Sigmoid colon (tissue), 6 donors: ENCODE measurements at regions not wholly inside any gene's neighbourhood (a gene's known extent, or its start where the extent isn't known, plus 50 kb on each side); places are given as distances from the start of the nearest gene placed in this dataset.
"Not testable (repeated sequence)": the region's sequence is repeated elsewhere in the genome, so short reads cannot be mapped to it uniquely, and the experiment has no call there.

Experiments
- DNase-seq: peaks from one replicate; pipeline ENCODE4 v3.0.0-alpha.2; 2019
- H3K27ac ChIP-seq, 4 donors: fragments of 200-600 bp; sonication (generic); one replicate each; pipeline ENCODE4 v1.5.1; 2016 to 2019; ENCODE audit warnings: mild to moderate bottlenecking in 1 of 4
- H3K27me3 ChIP-seq, 3 donors: fragments of 200-600 bp; sonication (generic); one replicate each; pipeline ENCODE4 v1.5.1; 2019; ENCODE audit warnings: mild to moderate bottlenecking in 1 of 3
- H3K36me3 ChIP-seq, 4 donors: fragments of 200-600 bp; sonication (generic); one replicate each; pipeline ENCODE4 v1.5.1; 2016 to 2019
- H3K4me1 ChIP-seq, 4 donors: fragments of 200-600 bp; sonication (generic); one replicate each; pipeline ENCODE4 v1.5.1; 2017 to 2019
- H3K4me3 ChIP-seq, 4 donors: fragments of 200-600 bp; sonication (generic); one replicate each; pipeline ENCODE4 v1.5.1; 2017 to 2019; ENCODE audit warnings: mild to moderate bottlenecking in 2 of 4, moderate library complexity in 1 of 4
- H3K9me3 ChIP-seq, 4 donors: fragments of 200-600 bp in 3 of 4; sonication (generic) in 3 of 4; one replicate each; pipeline versions ENCODE4 v1.5.1 to v1.6.1; 2013 to 2019
- CTCF ChIP-seq, 4 experiments: fragments of 450-650 bp in 3 of 4; fragments of 200-600 bp in 1 of 4; IDR thresholded peaks; one replicate each; pipeline ENCODE4 v1.5.1; 2016 to 2019; ENCODE audit warnings: antibody characterized with exemption in 4 of 4, mild to moderate bottlenecking in 3 of 4, moderate library complexity in 2 of 4
- EP300 ChIP-seq, 4 donors: sonication (generic); formaldehyde crosslinking; IDR thresholded peaks; one replicate each; pipeline ENCODE4 v1.6.1; 2017; ENCODE audit warnings: antibody characterized with exemption in 4 of 4
- POLR2A ChIP-seq, 2 donors: fragments of 450-650 bp; IDR thresholded peaks; one replicate each; pipeline ENCODE4 v1.6.1; 2016; ENCODE audit warnings: antibody characterized with exemption in 2 of 2, mild to moderate bottlenecking in 2 of 2, moderate library complexity in 2 of 2
- POLR2AphosphoS5 ChIP-seq, 4 donors: sonication (generic); formaldehyde crosslinking; IDR thresholded peaks; one replicate each; pipeline ENCODE4 v1.6.1; 2017; ENCODE audit warnings: antibody characterized with exemption in 4 of 4
- WGBS, 2 donors: extraction: QIAGEN DNeasy Blood & Tissue Kit; methylation state at CpG; one replicate each; pipeline ENCODE4 v1.1.7; 2013; 5-methylcytosine and 5-hydroxymethylcytosine counted together
- intact Hi-C: fragments of 100-400 bp; cut with DNase I; formaldehyde crosslinking; loops from one replicate; pipeline ENCODE4 v1.15.1; 2023
- donor health status: healthy with polysubstance abuse.
- donor health status: healthy.

DNA sequence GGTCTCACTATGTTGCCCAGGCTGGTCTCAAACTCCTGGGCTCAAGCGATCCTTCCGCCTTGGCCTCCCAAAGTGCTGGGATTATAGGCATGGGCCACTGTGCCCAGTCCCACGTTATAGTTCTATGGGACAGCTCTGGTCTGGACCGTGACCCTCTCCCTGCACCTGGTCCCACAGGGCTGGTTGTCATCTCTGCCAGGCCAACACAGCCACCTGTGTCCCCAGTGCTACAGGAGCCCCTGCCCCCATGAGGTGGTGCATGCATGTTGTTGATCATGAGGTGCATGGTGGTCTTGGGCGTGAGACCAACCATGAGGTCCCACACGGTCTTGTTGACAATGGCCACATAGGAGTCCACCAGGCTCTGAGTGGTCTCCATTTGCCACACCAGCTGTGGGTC, 51.0 kb upstream of the UBE2Q2 start:
- intact Hi-C loops, H3K4me1 ChIP-seq, H3K27me3 ChIP-seq, H3K4me3 ChIP-seq, DNase-seq, H3K9me3 ChIP-seq, H3K27ac ChIP-seq, H3K36me3 ChIP-seq: not testable (repeated sequence)
- WGBS, 2 donors: 94% methylated on average over 6 of the region's 6 CpGs

DNA sequence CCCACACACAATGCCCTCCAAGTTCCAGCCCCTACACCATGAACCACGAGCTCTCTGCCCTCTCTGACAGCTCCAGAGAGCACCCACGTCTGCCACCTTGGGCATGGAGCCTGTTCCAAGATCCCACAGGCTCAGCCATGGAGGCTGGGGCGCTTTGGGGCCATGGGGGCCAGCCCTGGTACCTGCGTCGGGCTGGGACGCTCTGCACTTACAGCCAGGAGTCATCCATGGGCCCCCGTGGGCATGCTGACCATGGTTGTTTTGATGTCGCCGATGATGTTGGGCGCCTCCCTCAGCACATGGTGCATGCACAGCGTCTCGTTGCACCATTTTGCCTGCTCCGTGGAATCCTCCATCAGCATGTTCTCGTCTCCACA, 51.9 kb upstream of the UBE2Q2 start:
- H3K27me3 ChIP-seq: peaks cover 0 to 15% (median 4%) of the 10 kb centered on the region in 3 donors
- DNase-seq: no peak
- intact Hi-C loops: no loop called here
- WGBS, 2 donors: 86 to 89% methylated on average over 14 of the region's 14 CpGs
- H3K4me3 ChIP-seq: no peak overlapping the region
- no peaks in the 10 kb centered on the region for H3K9me3 ChIP-seq
- H3K36me3 ChIP-seq: no peaks in the 10 kb centered on the region
- no peak for TF ChIP-seq POLR2A (IDR thresholded peaks at IDR 0.05)
- TF ChIP-seq POLR2AphosphoS5 (IDR thresholded peaks at IDR 0.05): no peak
- no peak for TF ChIP-seq CTCF (IDR thresholded peaks at IDR 0.05)
- TF ChIP-seq EP300 (IDR thresholded peaks at IDR 0.05): no peak
- H3K4me1 ChIP-seq: peaks cover 0 to 3% (median 1%) of the 10 kb centered on the region in 4 donors
- no peak overlapping the region for H3K27ac ChIP-seq

- no peak overlapping the region for H3K27ac ChIP-seq
- no peak for DNase-seq
- WGBS, 2 donors: 89 to 93% methylated on average over 11 of the region's 11 CpGs
- no peaks in the 10 kb centered on the region for H3K9me3 ChIP-seq
- TF ChIP-seq POLR2A (IDR thresholded peaks at IDR 0.05): no peak
- no peak for TF ChIP-seq EP300 (IDR thresholded peaks at IDR 0.05)
- no peak for TF ChIP-seq POLR2AphosphoS5 (IDR thresholded peaks at IDR 0.05)
- TF ChIP-seq CTCF (IDR thresholded peaks at IDR 0.05): no peak
- H3K4me1 ChIP-seq: peaks cover 0 to 5% (median 2%) of the 10 kb centered on the region in 4 donors
- intact Hi-C loops: no loop called here
- H3K27me3 ChIP-seq: peaks cover 0 to 20% (median 5%) of the 10 kb centered on the region in 3 donors
- H3K36me3 ChIP-seq: no peaks in the 10 kb centered on the region
- H3K4me3 ChIP-seq: no peak overlapping the region
Measured at GRCh38 chr15:75790631-75791336, 52.5 kb upstream of the UBE2Q2 start.

DNA sequence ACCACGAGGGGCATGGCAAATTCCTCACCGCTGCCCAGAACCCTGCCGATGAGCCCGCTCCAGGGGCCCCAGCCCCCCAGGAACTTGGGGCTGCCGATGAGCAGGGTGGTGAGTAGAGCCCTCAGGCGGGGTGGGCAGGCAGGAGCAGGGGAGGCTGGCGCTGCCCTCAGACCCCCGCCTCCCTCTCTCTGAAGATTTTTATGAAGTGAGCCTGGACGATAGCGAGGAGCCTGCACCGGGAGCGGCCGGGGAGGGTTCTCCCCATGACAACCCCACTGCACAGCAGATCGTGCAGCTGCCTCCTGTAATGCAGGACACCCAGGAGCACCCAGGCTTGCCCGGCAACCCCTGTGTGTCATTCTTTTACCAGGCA, 56.7 kb upstream of the UBE2Q2 start:
- Histone ChIP-seq H3K4me3 (no peak overlapping the region), H3K9me3 (no peaks in the 10 kb centered on the region), H3K36me3 (no peaks in the 10 kb centered on the region), H3K27ac (no peak overlapping the region), H3K27me3 (peaks cover 0 to 22% (median 5%) of the 10 kb centered on the region in 3 donors), H3K4me1 (peaks cover 0 to 5% (median 2%) of the 10 kb centered on the region in 4 donors)
- peak; percentile 49 for DNase-seq
- intact Hi-C loops: no loop called here
- 60 to 72% methylated on average over 15 of the region's 15 CpGs for WGBS, 2 donors
- no peak for TF ChIP-seq EP300 (IDR thresholded peaks at IDR 0.05)
- no peak for TF ChIP-seq CTCF (IDR thresholded peaks at IDR 0.05)
- no peak for TF ChIP-seq POLR2A (IDR thresholded peaks at IDR 0.05)
- no peak for TF ChIP-seq POLR2AphosphoS5 (IDR thresholded peaks at IDR 0.05)

GRCh38 chr15:75785771-75786574, 57.3 kb upstream of the UBE2Q2 start:
- no peaks in the 10 kb centered on the region for H3K9me3 ChIP-seq
- intact Hi-C loops: no loop called here
- WGBS, 2 donors: 61 to 63% methylated on average over 20 of the region's 20 CpGs
- peaks cover 0 to 22% (median 5%) of the 10 kb centered on the region in 3 donors for H3K27me3 ChIP-seq
- TF ChIP-seq POLR2A (IDR thresholded peaks at IDR 0.05) (no peak), CTCF (IDR thresholded peaks at IDR 0.05) (no peak), POLR2AphosphoS5 (IDR thresholded peaks at IDR 0.05) (no peak), EP300 (IDR thresholded peaks at IDR 0.05) (no peak)
- H3K4me3 ChIP-seq: no peak overlapping the region
- no peak overlapping the region for H3K27ac ChIP-seq
- peak; percentile 68 for DNase-seq
- H3K4me1 ChIP-seq: peaks cover 0 to 5% (median 2%) of the 10 kb centered on the region in 4 donors
- no peaks in the 10 kb centered on the region for H3K36me3 ChIP-seq

GRCh38 chr15:75784511-75785480, 58.5 kb upstream of the UBE2Q2 start:
- H3K27ac ChIP-seq, H3K36me3 ChIP-seq, intact Hi-C loops, DNase-seq, H3K4me1 ChIP-seq, H3K4me3 ChIP-seq, H3K9me3 ChIP-seq: not testable (repeated sequence)
- H3K27me3 ChIP-seq: peaks cover 0 to 19% (median 5%) of the 10 kb centered on the region in 3 donors
- WGBS, 2 donors: 84 to 87% methylated on average over 10 of the region's 10 CpGs

- H3K4me3 ChIP-seq, DNase-seq, H3K36me3 ChIP-seq, H3K9me3 ChIP-seq, H3K4me1 ChIP-seq, intact Hi-C loops, H3K27ac ChIP-seq: not testable (repeated sequence)
- peaks cover 0 to 14% (median 5%) of the 10 kb centered on the region in 3 donors for H3K27me3 ChIP-seq
- WGBS, 2 donors: 90 to 91% methylated on average over 3 of the region's 3 CpGs
Measured at GRCh38 chr15:75783566-75783965, 59.7 kb upstream of the UBE2Q2 start.
